ENCODE measurements at regions not wholly inside any gene's neighbourhood (a gene's known extent, or its start where the extent isn't known, plus 50 kb on each side); places are given as distances from the start of the nearest gene placed in this dataset.
"Not testable (repeated sequence)": the region's sequence is repeated elsewhere in the genome, so short reads cannot be mapped to it uniquely, and the experiment has no call there.

- Histone ChIP-seq H3K4me2 (ENCODE audit: low read length) (no peak overlapping the region), H3K36me3 (ENCODE audit: insufficient read depth, low read length) (no peaks in the 10 kb centered on the region), H3K9ac (ENCODE audit: low read length) (no peak overlapping the region), H3K4me3 (ENCODE audit: insufficient read depth, low read depth, low read length) (no peak overlapping the region), H3K9me3 (ENCODE audit: insufficient read depth, low read depth, low read length) (peaks cover 2% of the 10 kb centered on the region), H2AFZ (ENCODE audit: low read depth, low read length) (no peak overlapping the region), H4K20me1 (ENCODE audit: insufficient read depth, low read length) (no peaks in the 10 kb centered on the region), H3K27ac (ENCODE audit: low read depth, low read length) (no peak overlapping the region), H3K27me3 (ENCODE audit: insufficient read depth, low read length) (no peaks in the 10 kb centered on the region), H3K79me2 (ENCODE audit: insufficient read depth, low read length) (no peaks in the 10 kb centered on the region), H3K4me1 (ENCODE audit: insufficient read depth, low read length) (no peaks in the 10 kb centered on the region)
- Mint-ChIP-seq H3K27ac (ENCODE audit: unreplicated experiment) (no peak overlapping the region), H3K9me3 (ENCODE audit: unreplicated experiment) (no peaks in the 10 kb centered on the region), H3K4me3 (ENCODE audit: unreplicated experiment) (no peak overlapping the region), H3K27me3 (ENCODE audit: low read depth, unreplicated experiment) (no peaks in the 10 kb centered on the region), H3K4me1 (ENCODE audit: low read depth, unreplicated experiment) (no peaks in the 10 kb centered on the region), H3K36me3 (ENCODE audit: low read depth, unreplicated experiment) (no peaks in the 10 kb centered on the region)
- no peak for TF ChIP-seq EZH2 (IDR thresholded peaks at IDR 0.05; ENCODE audit: insufficient read depth, low read length)
- FAIRE-seq = no peak
- no peak for DNase-seq (ENCODE audit: low read depth)
These were observed 75.1 kb upstream of the UNC13C start for GRCh38 chr15:53903129-53903528.

GRCh38 chr15:53893468-53893867 is 84.8 kb upstream of the UNC13C start:
- not testable (repeated sequence) for H3K4me3 Mint-ChIP-seq (ENCODE audit: unreplicated experiment); DNase-seq (ENCODE audit: low read depth); H3K27ac Mint-ChIP-seq (ENCODE audit: unreplicated experiment); FAIRE-seq; H3K27ac ChIP-seq (ENCODE audit: low read depth, low read length); H3K27me3 ChIP-seq (ENCODE audit: insufficient read depth, low read length); H3K9ac ChIP-seq (ENCODE audit: low read length); H4K20me1 ChIP-seq (ENCODE audit: insufficient read depth, low read length); H3K27me3 Mint-ChIP-seq (ENCODE audit: low read depth, unreplicated experiment); H3K4me2 ChIP-seq (ENCODE audit: low read length); H3K36me3 ChIP-seq (ENCODE audit: insufficient read depth, low read length); H3K9me3 ChIP-seq (ENCODE audit: insufficient read depth, low read depth, low read length); H2AFZ ChIP-seq (ENCODE audit: low read depth, low read length); H3K79me2 ChIP-seq (ENCODE audit: insufficient read depth, low read length); H3K36me3 Mint-ChIP-seq (ENCODE audit: low read depth, unreplicated experiment); H3K4me1 Mint-ChIP-seq (ENCODE audit: low read depth, unreplicated experiment); H3K9me3 Mint-ChIP-seq (ENCODE audit: unreplicated experiment); H3K4me3 ChIP-seq (ENCODE audit: insufficient read depth, low read depth, low read length); H3K4me1 ChIP-seq (ENCODE audit: insufficient read depth, low read length)

DNA sequence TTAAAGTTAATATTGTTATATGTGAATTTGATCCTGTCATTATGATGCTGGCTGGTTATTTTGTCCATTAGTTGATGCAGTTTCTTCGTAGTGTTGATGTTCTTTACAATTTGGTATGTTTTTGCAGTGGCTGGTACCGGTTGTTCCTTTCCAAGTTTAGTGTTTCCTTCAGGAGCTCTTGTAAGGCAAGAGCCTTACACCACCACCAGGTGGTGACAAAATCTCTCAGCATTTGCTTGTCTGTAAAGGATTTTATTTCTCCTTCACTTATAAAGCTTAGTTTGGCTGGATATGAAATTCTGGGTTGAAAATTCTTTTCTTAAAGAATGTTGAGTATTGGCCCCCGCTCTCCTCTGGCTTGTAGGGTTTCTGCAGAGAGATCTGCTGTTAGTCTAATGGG is 86.4 kb upstream of the UNC13C start:
- not testable (repeated sequence) for H3K36me3 Mint-ChIP-seq (ENCODE audit: low read depth, unreplicated experiment); H3K9me3 Mint-ChIP-seq (ENCODE audit: unreplicated experiment); DNase-seq (ENCODE audit: low read depth); H3K4me1 Mint-ChIP-seq (ENCODE audit: low read depth, unreplicated experiment); H4K20me1 ChIP-seq (ENCODE audit: insufficient read depth, low read length); H3K4me3 ChIP-seq (ENCODE audit: insufficient read depth, low read depth, low read length); H3K4me3 Mint-ChIP-seq (ENCODE audit: unreplicated experiment); H3K4me2 ChIP-seq (ENCODE audit: low read length); H3K36me3 ChIP-seq (ENCODE audit: insufficient read depth, low read length); H3K9me3 ChIP-seq (ENCODE audit: insufficient read depth, low read depth, low read length); H3K4me1 ChIP-seq (ENCODE audit: insufficient read depth, low read length); FAIRE-seq; H2AFZ ChIP-seq (ENCODE audit: low read depth, low read length); H3K27me3 ChIP-seq (ENCODE audit: insufficient read depth, low read length); H3K9ac ChIP-seq (ENCODE audit: low read length); H3K27ac Mint-ChIP-seq (ENCODE audit: unreplicated experiment); H3K27ac ChIP-seq (ENCODE audit: low read depth, low read length); H3K27me3 Mint-ChIP-seq (ENCODE audit: low read depth, unreplicated experiment); H3K79me2 ChIP-seq (ENCODE audit: insufficient read depth, low read length)

- Histone ChIP-seq H3K27me3 (ENCODE audit: insufficient read depth, low read length) (no peaks in the 10 kb centered on the region), H3K36me3 (ENCODE audit: insufficient read depth, low read length) (no peaks in the 10 kb centered on the region), H3K9me3 (ENCODE audit: insufficient read depth, low read depth, low read length) (no peaks in the 10 kb centered on the region), H3K9ac (ENCODE audit: low read length) (no peak overlapping the region), H3K4me3 (ENCODE audit: insufficient read depth, low read depth, low read length) (no peak overlapping the region), H3K27ac (ENCODE audit: low read depth, low read length) (no peak overlapping the region), H3K79me2 (ENCODE audit: insufficient read depth, low read length) (no peaks in the 10 kb centered on the region), H3K4me2 (ENCODE audit: low read length) (no peak overlapping the region), H4K20me1 (ENCODE audit: insufficient read depth, low read length) (no peaks in the 10 kb centered on the region), H3K4me1 (ENCODE audit: insufficient read depth, low read length) (no peaks in the 10 kb centered on the region), H2AFZ (ENCODE audit: low read depth, low read length) (no peak overlapping the region)
- Mint-ChIP-seq H3K9me3 (ENCODE audit: unreplicated experiment) (peaks cover 2% of the 10 kb centered on the region), H3K4me3 (ENCODE audit: unreplicated experiment) (no peak overlapping the region), H3K27ac (ENCODE audit: unreplicated experiment) (no peak overlapping the region), H3K27me3 (ENCODE audit: low read depth, unreplicated experiment) (no peaks in the 10 kb centered on the region), H3K36me3 (ENCODE audit: low read depth, unreplicated experiment) (no peaks in the 10 kb centered on the region), H3K4me1 (ENCODE audit: low read depth, unreplicated experiment) (no peaks in the 10 kb centered on the region)
- TF ChIP-seq CTCF (IDR thresholded peaks at IDR 0.05; ENCODE audit: insufficient read depth, low read depth, low read length) (no peak), EZH2 (IDR thresholded peaks at IDR 0.05; ENCODE audit: insufficient read depth, low read length) (no peak)
- FAIRE-seq (no peak), DNase-seq (ENCODE audit: low read depth) (no peak)
These were observed 93.8 kb upstream of the UNC13C start for GRCh38 chr15:53884441-53884840.

Data from astrocyte (in vitro differentiated cells and primary cell).